Stomach (tissue), 8 donors: ENCODE measurements at regions not wholly inside any gene's neighbourhood (a gene's known extent, or its start where the extent isn't known, plus 50 kb on each side); places are given as distances from the start of the nearest gene placed in this dataset.
"Not testable (repeated sequence)": the region's sequence is repeated elsewhere in the genome, so short reads cannot be mapped to it uniquely, and the experiment has no call there.

Source experiments
- DNase-seq, 2 donors: peaks; one replicate each; pipeline versions ENCODE4 v3.0.0 to v3.0.0-alpha.2; 2013 to 2019
- H3K27ac ChIP-seq, 5 donors: fragments of 200-600 bp in 4 of 5; sonication (generic) in 4 of 5; one replicate each; pipeline ENCODE4 v1.5.1; 2013 to 2019; ENCODE audit warnings: mild to moderate bottlenecking in 1 of 5, moderate library complexity in 1 of 5
- H3K27me3 ChIP-seq, 3 donors: fragments of 200-600 bp; sonication (generic); one replicate each; pipeline ENCODE4 v1.5.1; 2017 to 2019; ENCODE audit warnings: mixed run types in 1 of 3
- H3K36me3 ChIP-seq, 4 donors: fragments of 200-600 bp; sonication (generic); 1 replicate in 3 of 4; 2 replicates in 1 of 4; pipeline ENCODE4 v1.5.1; 2016 to 2019
- H3K4me1 ChIP-seq, 4 donors: fragments of 200-600 bp; sonication (generic); one replicate each; pipeline ENCODE4 v1.5.1; 2016 to 2019
- H3K4me3 ChIP-seq, 4 donors: fragments of 200-600 bp; sonication (generic) in 3 of 4; one replicate each; pipeline ENCODE4 v1.5.1; 2016 to 2019; ENCODE audit warnings: mild to moderate bottlenecking in 1 of 4
- H3K9me3 ChIP-seq, 4 donors: fragments of 200-600 bp; sonication (generic); one replicate each; pipeline ENCODE4 v1.5.1; 2016 to 2019
- CTCF ChIP-seq, 7 experiments: fragments of 450-650 bp in 4 of 7; fragments of 200-600 bp in 3 of 7; sonication (generic) in 3 of 7; IDR thresholded peaks; one replicate each; pipeline ENCODE4 v1.5.1; 2016 to 2019; ENCODE audit warnings: antibody characterized with exemption in 7 of 7, control low read depth in 2 of 7, mild to moderate bottlenecking in 1 of 7
- EP300 ChIP-seq: sonication (generic); formaldehyde crosslinking; IDR thresholded peaks from one replicate; pipeline ENCODE4 v1.6.1; 2017; ENCODE audit warnings: antibody characterized with exemption
- POLR2A ChIP-seq, 4 donors: fragments of 450-650 bp; IDR thresholded peaks; one replicate each; pipeline ENCODE4 v1.6.1; 2016; ENCODE audit warnings: antibody characterized with exemption in 4 of 4, control low read depth in 2 of 4, mild to moderate bottlenecking in 1 of 4, moderate library complexity in 1 of 4
- POLR2AphosphoS5 ChIP-seq, 3 donors: sonication (generic); formaldehyde crosslinking; IDR thresholded peaks; one replicate each; pipeline ENCODE4 v1.6.1; 2016; ENCODE audit warnings: antibody characterized with exemption in 3 of 3
- WGBS, 5 donors: extraction: QIAGEN DNeasy Blood & Tissue Kit in 3 of 5; methylation state at CpG; one replicate each; pipeline versions ENCODE4 v1.1.5 to v1.1.7; 2013 to 2018; 5-methylcytosine and 5-hydroxymethylcytosine counted together
- intact Hi-C: fragments of 100-400 bp; cut with DNase I; formaldehyde crosslinking; loops from one replicate; pipeline ENCODE4 v1.15.1; 2023; ENCODE audit warnings: low total_unique reads
- donor health status: healthy with polysubstance abuse.
- donor health status: Bipolar disorder and iron deficiency.
- donor health status: healthy.

GRCh38 chr10:45235260-45235769 lies 80.1 kb downstream of the OR13A1 start:
- H3K4me3 ChIP-seq, H3K36me3 ChIP-seq, H3K27ac ChIP-seq, H3K27me3 ChIP-seq, H3K4me1 ChIP-seq, intact Hi-C loops, H3K9me3 ChIP-seq: not testable (repeated sequence)
- peak; percentile 54 to 92 for DNase-seq
- TF ChIP-seq CTCF (IDR thresholded peaks at IDR 0.05): peak in 4 of 7 experiments; percentile 14 to 58 (median 50)
- WGBS, 5 donors: 30 to 40% (median 32%) methylated on average over 13 of the region's 13 CpGs

GRCh38 chr10:45235798-45236220 lies 79.6 kb downstream of the OR13A1 start:
- Histone ChIP-seq H3K27ac (no peak overlapping the region), H3K4me1 (peaks cover 0 to 8% (median 3%) of the 10 kb centered on the region in 4 donors), H3K36me3 (no peaks in the 10 kb centered on the region), H3K9me3 (no peaks in the 10 kb centered on the region), H3K4me3 (no peak overlapping the region), H3K27me3 (no peaks in the 10 kb centered on the region)
- 36 to 55% (median 40%) methylated on average over 7 of the region's 7 CpGs for WGBS, 5 donors
- TF ChIP-seq POLR2AphosphoS5 (IDR thresholded peaks at IDR 0.05) (no peak), POLR2A (IDR thresholded peaks at IDR 0.05) (no peak), EP300 (no peak), CTCF (IDR thresholded peaks at IDR 0.05) (no peak)
- DNase-seq: no peak
- intact Hi-C loops: no loop called here

GRCh38 chr10:45238896-45239295 lies 76.5 kb downstream of the OR13A1 start:
- Histone ChIP-seq H3K4me3 (no peak overlapping the region), H3K4me1 (peaks cover 0 to 8% (median 3%) of the 10 kb centered on the region in 4 donors), H3K27ac (no peak overlapping the region), H3K36me3 (no peaks in the 10 kb centered on the region), H3K9me3 (no peaks in the 10 kb centered on the region), H3K27me3 (no peaks in the 10 kb centered on the region)
- DNase-seq: no peak
- intact Hi-C loops: no loop called here
- 71 to 81% (median 78%) methylated on average over 5 of the region's 5 CpGs for WGBS, 5 donors
- TF ChIP-seq CTCF (IDR thresholded peaks at IDR 0.05) (no peak), POLR2AphosphoS5 (IDR thresholded peaks at IDR 0.05) (no peak), EP300 (no peak)

- Histone ChIP-seq H3K27me3 (no peaks in the 10 kb centered on the region), H3K36me3 (no peaks in the 10 kb centered on the region), H3K4me3 (no peak overlapping the region), H3K9me3 (no peaks in the 10 kb centered on the region), H3K27ac (no peak overlapping the region), H3K4me1 (peaks cover 0 to 8% (median 3%) of the 10 kb centered on the region in 4 donors)
- 64 to 80% (median 75%) methylated on average over 11 of the region's 11 CpGs for WGBS, 5 donors
- no peak for DNase-seq
- intact Hi-C loops: no loop called here
- TF ChIP-seq POLR2AphosphoS5 (IDR thresholded peaks at IDR 0.05) (no peak), POLR2A (IDR thresholded peaks at IDR 0.05) (no peak), EP300 (no peak), CTCF (IDR thresholded peaks at IDR 0.05) (no peak)
These were observed 75.8 kb downstream of the OR13A1 start for GRCh38 chr10:45239642-45240041.
